AG08395 (cell line): ENCODE measurements at regions not wholly inside any gene's neighbourhood (a gene's known extent, or its start where the extent isn't known, plus 50 kb on each side); places are given as distances from the start of the nearest gene placed in this dataset.

ENCODE experiments used
- DNase-seq: peaks from one replicate; pipeline ENCODE4 v3.0.0; 2012; ENCODE audit warnings: mixed read lengths, low spot score

DNA sequence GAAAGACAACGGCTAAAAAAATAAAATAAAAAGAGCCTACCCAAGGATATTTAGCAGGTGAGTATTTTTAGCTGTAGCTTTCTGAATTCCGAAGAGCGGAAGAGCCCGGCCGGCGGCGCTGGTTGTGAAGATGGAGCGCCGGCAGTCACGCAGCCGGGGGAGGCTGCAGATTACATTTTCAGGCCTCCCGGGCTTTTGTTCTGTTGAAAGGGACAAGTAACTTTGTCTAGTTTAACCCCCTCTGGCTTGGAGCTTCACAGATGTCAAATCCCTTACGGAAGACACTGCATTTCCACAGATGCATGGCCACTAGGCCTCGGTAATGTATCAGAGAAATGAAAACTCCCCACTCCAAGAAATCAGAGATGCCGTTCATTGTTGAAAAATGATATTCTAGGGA, 497.6 kb upstream of the MKI67 start:
- DNase-seq, result no peak

- no peak for DNase-seq
These were observed 498.7 kb upstream of the MKI67 start for GRCh38 chr10:128624656-128625530.

GRCh38 chr10:128625926-128626325, 499.7 kb upstream of the MKI67 start:
- no peak for DNase-seq

DNA sequence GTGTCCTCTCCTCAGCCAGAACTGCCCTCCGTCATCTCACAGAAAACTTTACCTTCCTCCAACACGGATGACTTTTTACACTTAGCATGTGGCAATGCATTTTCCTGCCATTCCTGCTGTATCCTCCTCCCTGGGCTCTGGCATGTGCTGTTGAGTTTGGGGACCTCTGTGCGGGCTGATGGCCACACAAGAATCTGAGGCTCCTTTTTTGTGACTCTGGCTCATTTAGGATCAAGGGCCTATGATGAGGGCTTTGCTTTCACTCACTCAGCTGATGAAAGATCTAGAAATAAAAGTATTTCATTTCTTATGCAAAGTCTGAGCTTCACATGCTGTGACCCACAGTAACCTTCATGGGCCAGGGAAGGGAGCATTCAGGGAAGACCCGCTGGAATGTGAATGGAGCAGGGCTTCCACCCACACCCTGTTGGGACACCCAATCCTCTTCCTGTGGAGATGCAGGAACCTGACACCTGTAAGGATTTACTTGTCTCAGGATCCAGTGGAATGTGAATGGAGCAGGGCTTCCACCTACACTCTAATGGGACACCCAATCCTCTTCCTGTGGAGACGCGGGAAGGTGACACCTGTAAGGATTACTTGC, 500.3 kb upstream of the MKI67 start:
- no peak for DNase-seq

GRCh38 chr10:128627811-128628210, 501.6 kb upstream of the MKI67 start:
- no peak for DNase-seq

GRCh38 chr10:128628252-128628651, 502.0 kb upstream of the MKI67 start:
- no peak for DNase-seq

DNA sequence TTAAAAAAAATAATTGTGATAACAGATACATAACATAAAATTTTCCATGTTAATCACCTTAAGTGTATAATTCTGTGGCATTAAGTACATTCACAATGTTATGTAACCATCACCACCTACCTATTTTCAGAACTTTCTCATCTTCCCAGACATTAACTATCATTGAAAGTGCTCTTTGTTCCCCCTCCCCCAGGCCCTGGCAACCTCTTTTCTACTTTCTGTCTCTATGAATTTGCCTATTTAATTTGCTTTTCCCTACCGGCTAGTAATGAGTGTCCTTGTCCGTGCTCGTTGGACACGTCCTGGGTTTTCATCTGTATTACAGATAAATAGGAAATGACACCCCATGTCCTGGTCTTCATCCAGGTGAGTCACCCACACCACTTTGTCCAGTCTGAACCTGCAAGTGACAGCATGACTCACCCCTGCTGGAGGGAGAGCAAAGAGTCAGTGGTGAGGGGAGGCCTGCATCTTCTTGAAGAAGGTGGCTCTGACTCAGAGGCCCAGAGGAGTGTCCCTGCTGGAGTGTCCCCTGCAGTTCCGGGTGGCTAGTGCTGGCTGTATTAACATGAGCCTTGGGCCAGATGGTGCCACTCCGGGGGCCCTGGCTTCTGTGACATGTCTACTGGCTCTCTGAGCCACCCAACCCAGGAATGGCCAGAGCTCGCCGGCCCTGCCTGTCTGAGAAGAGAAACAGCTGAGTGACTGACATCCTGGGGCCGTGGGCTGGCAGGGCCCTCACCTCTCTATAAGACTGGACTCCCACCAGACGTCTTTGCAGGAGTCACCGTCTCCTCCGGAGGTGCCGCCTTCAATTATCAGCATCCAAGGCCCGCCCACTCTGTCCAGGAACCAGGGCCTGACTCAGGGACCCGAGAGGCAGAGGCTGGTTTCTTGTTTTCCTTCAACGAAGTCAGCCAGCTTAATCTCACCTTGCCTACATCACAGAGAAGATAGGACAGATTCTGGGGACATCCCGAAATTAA, 503.2 kb upstream of the MKI67 start:
- no peak for DNase-seq

DNA sequence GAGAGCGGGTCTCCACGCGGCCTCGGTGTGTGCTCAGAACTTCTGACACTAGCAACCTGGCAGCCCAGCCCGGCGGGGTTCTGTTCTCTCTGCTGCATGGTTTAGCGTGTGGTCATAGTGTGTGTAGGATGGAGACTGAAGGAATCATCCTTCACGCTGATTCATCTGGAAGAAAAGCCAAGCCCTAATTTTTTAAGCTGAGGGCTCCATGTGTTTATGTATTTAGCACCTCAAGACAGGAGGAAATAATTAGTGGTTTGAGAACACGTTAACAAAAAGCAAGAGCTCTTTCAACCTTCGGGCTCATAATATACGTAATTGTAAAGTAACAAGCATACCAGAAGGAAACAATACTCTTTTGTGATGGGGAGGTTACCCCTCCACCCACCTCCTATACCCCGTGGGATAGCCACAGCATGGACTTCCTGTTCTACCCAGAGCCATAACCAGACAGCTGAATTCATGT, 504.6 kb upstream of the MKI67 start:
- no peak for DNase-seq

- DNase-seq, result no peak
These were observed 505.6 kb upstream of the MKI67 start for GRCh38 chr10:128631801-128632241.

- DNase-seq, result no peak
These were observed 506.5 kb upstream of the MKI67 start for GRCh38 chr10:128632694-128633093.

GRCh38 chr10:128633864-128634540, 507.8 kb upstream of the MKI67 start:
- DNase-seq, result no peak

DNA sequence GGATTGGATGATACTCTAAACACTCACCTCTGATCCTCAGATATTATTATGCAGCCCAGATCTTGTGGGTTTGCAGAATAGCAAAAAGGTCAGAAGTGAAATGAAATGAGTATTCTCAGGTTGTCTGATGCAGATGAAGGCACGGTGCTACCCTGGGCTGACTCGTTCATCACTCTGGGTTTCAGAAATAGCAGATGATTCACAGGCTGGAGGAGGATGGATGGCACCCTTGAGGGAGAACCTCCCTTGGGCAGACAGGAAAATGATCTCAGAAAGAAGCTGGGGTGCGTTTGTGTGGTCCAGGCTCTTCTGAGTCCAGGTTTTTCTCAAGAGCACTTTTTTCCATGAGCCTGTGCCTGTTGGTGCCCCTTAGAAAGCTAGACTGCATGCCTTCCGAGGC, 515.8 kb upstream of the MKI67 start:
- no peak for DNase-seq

DNA sequence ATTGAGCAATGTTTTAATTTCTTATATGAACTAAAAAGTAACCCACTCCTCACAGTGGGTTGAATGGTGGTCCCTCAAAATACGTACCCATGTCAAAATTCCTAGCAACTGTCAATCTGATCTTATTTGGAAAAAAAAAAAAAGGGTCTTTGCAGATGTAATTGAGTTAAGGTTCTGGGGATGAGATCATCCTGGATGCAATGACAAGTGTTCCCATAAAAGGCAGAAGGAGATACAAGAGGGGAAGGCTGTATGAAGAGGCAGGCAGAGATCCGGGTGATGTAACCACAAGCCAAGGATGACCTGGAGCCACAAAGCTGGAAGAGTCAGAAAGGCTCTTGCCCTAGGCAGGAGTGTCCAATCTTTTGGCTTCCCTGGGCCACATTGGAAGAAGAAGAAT, 516.3 kb upstream of the MKI67 start:
- no peak for DNase-seq

DNA sequence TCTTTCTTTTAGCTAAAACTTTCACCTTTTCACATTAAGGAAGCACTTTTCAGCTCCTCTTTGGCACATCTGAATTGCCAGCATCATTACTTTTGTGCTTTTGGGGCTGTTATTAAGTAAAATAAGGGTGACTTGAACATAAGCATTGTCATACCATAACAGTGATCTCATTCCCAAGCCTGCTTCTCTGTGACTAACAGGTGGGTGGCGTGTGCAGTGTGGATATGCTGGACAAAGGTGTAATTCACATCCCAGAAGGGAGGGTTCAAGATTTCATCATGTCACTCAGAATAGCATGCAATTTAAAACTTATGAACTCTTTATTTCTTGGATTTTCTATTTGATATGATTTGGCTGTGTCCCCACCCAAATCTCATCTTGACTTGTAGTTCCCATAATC, 517.4 kb upstream of the MKI67 start:
- DNase-seq, result no peak

- no peak for DNase-seq
These were observed 519.3 kb upstream of the MKI67 start for GRCh38 chr10:128645486-128645885.

GRCh38 chr10:128646956-128647355, 520.7 kb upstream of the MKI67 start:
- DNase-seq, result no peak

- DNase-seq, result no peak
These were observed 531.3 kb upstream of the MKI67 start for GRCh38 chr10:128657548-128657947.

DNA sequence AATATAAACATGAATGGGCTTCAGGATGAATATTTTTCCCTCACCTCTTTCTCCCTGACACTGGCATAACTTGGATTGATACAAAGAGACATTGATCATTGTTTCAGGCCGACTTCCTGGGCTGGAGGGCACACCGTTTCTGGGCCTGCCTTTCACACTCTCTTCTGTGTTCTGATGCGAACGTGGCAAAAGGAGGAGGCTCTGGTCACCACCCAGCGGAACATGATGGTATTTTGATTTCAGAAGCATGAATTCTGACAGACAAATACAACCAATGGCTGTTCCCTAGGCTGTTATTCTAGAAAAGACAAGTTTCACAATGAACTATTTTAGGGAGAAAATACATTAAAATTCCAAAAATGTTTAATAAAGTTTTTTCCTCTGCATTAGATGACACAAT, 534.5 kb upstream of the MKI67 start:
- no peak for DNase-seq

- no peak for DNase-seq
These were observed 535.4 kb upstream of the MKI67 start for GRCh38 chr10:128661404-128662197.

GRCh38 chr10:128662520-128662919, 536.3 kb upstream of the MKI67 start:
- DNase-seq, result no peak

DNA sequence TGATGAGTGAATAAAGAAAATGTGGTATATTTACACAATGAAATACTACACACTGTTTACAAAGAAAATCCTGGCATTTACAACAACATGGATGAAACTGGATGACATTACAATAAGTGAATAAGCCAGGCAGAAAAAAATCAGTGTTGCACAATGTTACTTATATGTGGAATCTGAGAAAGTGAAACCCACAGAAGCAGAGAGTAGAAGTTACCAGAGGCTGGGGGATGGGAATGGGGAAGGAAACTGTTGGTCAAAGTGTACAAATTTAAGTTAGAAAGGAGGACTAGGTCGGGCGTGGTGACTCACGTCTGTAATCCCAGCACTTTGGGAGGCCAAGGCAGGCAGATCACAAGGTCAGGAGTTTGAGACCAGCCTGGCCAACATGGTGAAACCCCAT, 538.5 kb upstream of the MKI67 start:
- DNase-seq, result no peak
